Fibroblast of the aortic adventitia (primary cell): ENCODE measurements at regions not wholly inside any gene's neighbourhood (a gene's known extent, or its start where the extent isn't known, plus 50 kb on each side); places are given as distances from the start of the nearest gene placed in this dataset.

Source experiments
- DNase-seq: peaks from one replicate; pipeline ENCODE4 v3.0.0-alpha.2; 2010; ENCODE audit warnings: low read depth
- H3K4me3 ChIP-seq: 2 replicates; pipeline ENCODE4 v1.5.1; 2011; ENCODE audit warnings: low read depth, mild to moderate bottlenecking, control low read depth, low read length, moderate library complexity
- CTCF ChIP-seq: IDR thresholded peaks from 2 replicates; pipeline ENCODE4 v1.5.1; 2011; ENCODE audit warnings: mild to moderate bottlenecking, low read length, control low read depth, inconsistent platforms; ENCODE audit not compliant: insufficient read depth

- TF ChIP-seq CTCF: no peak
- H3K4me3 ChIP-seq: no peak overlapping the region
- DNase-seq: no peak
Observed at GRCh38 chr1:199040076-199040905, 401.5 kb downstream of the PTPRC start.

GRCh38 chr1:199041173-199041914 is 402.5 kb downstream of the PTPRC start:
- no peak for TF ChIP-seq CTCF
- H3K4me3 ChIP-seq: no peak overlapping the region
- no peak for DNase-seq

- DNase-seq: no peak
- no peak for TF ChIP-seq CTCF
- H3K4me3 ChIP-seq: no peak overlapping the region
Observed at GRCh38 chr1:199042193-199042592, 403.4 kb downstream of the PTPRC start.

- no peak for DNase-seq
- H3K4me3 ChIP-seq: no peak overlapping the region
- no peak for TF ChIP-seq CTCF
Observed at GRCh38 chr1:199044191-199044590, 405.4 kb downstream of the PTPRC start.

- TF ChIP-seq CTCF: no peak
- no peak for DNase-seq
- no peak overlapping the region for H3K4me3 ChIP-seq
Observed at GRCh38 chr1:199046618-199047017, 407.8 kb downstream of the PTPRC start.

- no peak for TF ChIP-seq CTCF
- no peak for DNase-seq
- H3K4me3 ChIP-seq: no peak overlapping the region
Observed at GRCh38 chr1:199054694-199055093, 415.9 kb downstream of the PTPRC start.
